ENCODE measurements at regions not wholly inside any gene's neighbourhood (a gene's known extent, or its start where the extent isn't known, plus 50 kb on each side); places are given as distances from the start of the nearest gene placed in this dataset.

- ChIA-PET POLR2A (no interaction called here), RAD21 (ENCODE audit: low non-redundant PET in 1 of 2, low total read pairs in 2 of 2, uncharacterized antibody in 2 of 2, unreplicated experiment in 2 of 2) (no interaction called here), CTCF (no interaction called here)
- Histone ChIP-seq H3K36me3 (ENCODE audit: control insufficient read depth in 1 of 2, insufficient read depth in 2 of 2, low read length in 2 of 2) (no peaks in the 10 kb centered on the region), H4K20me1 (ENCODE audit: insufficient read depth) (no peaks in the 10 kb centered on the region), H3K4me1 (ENCODE audit: control insufficient read depth in 1 of 2, insufficient read depth in 2 of 2, low read length in 2 of 2) (no peaks in the 10 kb centered on the region), H3K9me3 (ENCODE audit: control insufficient read depth in 1 of 2, insufficient read depth in 1 of 2, low read depth in 1 of 2, low read length in 2 of 2) (no peaks in the 10 kb centered on the region), H3K79me2 (ENCODE audit: insufficient read depth, low read length) (no peaks in the 10 kb centered on the region), H2AFZ (ENCODE audit: low read depth, low read length, poor library complexity, severe bottlenecking) (no peak overlapping the region), H3K4me2 (ENCODE audit: low read length) (no peak overlapping the region), H3K9me2 (ENCODE audit: insufficient read depth) (no peaks in the 10 kb centered on the region), H3K27me3 (ENCODE audit: insufficient read depth, low read length) (peaks cover 3% of the 10 kb centered on the region; the same call in 1 of the 2 replicates), H3K9ac (ENCODE audit: low read length) (no peak overlapping the region), H3K4me3 (replicated peaks in 1 of 2; ENCODE audit: low read depth in 1 of 2, low read length in 2 of 2) (no peak overlapping the region), H3K27ac (ENCODE audit: low read depth, low read length) (no peak overlapping the region)
- no peak for DNase-seq (ENCODE audit: low read depth, low spot score)
- BruUV-seq (replicated peaks), result no TSS peak
- intact Hi-C loops (cut with micrococcal nuclease), result no loop called here
- no peak for ATAC-seq
- no peak for TF ChIP-seq YY1 (IDR thresholded peaks at IDR 0.05; ENCODE audit: extremely low read depth, insufficient replicate concordance, low read depth, low read length)
- TF ChIP-seq SP1 (IDR thresholded peaks at IDR 0.05; ENCODE audit: low read depth), result no peak
- TF ChIP-seq CEBPB (IDR thresholded peaks at IDR 0.05; ENCODE audit: low read depth), result no peak
- no peak for TF ChIP-seq EGR1 (IDR thresholded peaks at IDR 0.05; ENCODE audit: low read depth)
- no peak for TF ChIP-seq POLR2AphosphoS5 (IDR thresholded peaks at IDR 0.05; ENCODE audit: low read depth, low read length)
- TF ChIP-seq ELF1 (IDR thresholded peaks at IDR 0.05; ENCODE audit: borderline replicate concordance, low read depth), result no peak
- no peak for TF ChIP-seq FOSL1 (IDR thresholded peaks at IDR 0.05; ENCODE audit: low read depth)
- TF ChIP-seq ATF3 (IDR thresholded peaks at IDR 0.05), result no peak
- TF ChIP-seq, protein P1, sequence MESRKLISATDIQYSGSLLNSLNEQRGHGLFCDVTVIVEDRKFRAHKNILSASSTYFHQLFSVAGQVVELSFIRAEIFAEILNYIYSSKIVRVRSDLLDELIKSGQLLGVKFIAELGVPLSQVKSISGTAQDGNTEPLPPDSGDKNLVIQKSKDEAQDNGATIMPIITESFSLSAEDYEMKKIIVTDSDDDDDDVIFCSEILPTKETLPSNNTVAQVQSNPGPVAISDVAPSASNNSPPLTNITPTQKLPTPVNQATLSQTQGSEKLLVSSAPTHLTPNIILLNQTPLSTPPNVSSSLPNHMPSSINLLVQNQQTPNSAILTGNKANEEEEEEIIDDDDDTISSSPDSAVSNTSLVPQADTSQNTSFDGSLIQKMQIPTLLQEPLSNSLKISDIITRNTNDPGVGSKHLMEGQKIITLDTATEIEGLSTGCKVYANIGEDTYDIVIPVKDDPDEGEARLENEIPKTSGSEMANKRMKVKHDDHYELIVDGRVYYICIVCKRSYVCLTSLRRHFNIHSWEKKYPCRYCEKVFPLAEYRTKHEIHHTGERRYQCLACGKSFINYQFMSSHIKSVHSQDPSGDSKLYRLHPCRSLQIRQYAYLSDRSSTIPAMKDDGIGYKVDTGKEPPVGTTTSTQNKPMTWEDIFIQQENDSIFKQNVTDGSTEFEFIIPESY (IDR thresholded peaks at IDR 0.05; ENCODE audit: extremely low read depth, insufficient replicate concordance, low read length), result no peak
- no peak for TF ChIP-seq CBX3 (IDR thresholded peaks at IDR 0.05; ENCODE audit: low read depth)
- TF ChIP-seq RAD21 (IDR thresholded peaks at IDR 0.05; ENCODE audit: low read depth), result no peak
- TF ChIP-seq EZH2phosphoT487 (IDR thresholded peaks at IDR 0.05; ENCODE audit: borderline replicate concordance), result no peak
- TF ChIP-seq TCF7L2 (IDR thresholded peaks at IDR 0.05; ENCODE audit: borderline replicate concordance, extremely low read depth, insufficient read depth, insufficient read length), result no peak
- no peak for TF ChIP-seq ZFX (IDR thresholded peaks at IDR 0.05)
Measured at GRCh38 chr9:16258191-16258590, 612.3 kb downstream of the BNC2 start.
